MCF 10A (cell line): ENCODE measurements at regions not wholly inside any gene's neighbourhood (a gene's known extent, or its start where the extent isn't known, plus 50 kb on each side); places are given as distances from the start of the nearest gene placed in this dataset.

Experiments
- BruUV-seq: library from RNA; stranded (reverse); fragments of 400-500 nt; replicated peaks from 2 replicates; lab custom pipeline; 2021; lab: Mats Ljungman, UMichigan
- CTCF ChIA-PET: fragments of 300-600 bp; sonication (Branson Sonifier 250); formaldehyde crosslinking; extraction: SDS; loops from one replicate; lab custom pipeline; 2021; ENCODE audit warnings: antibody characterized with exemption, inconsistent platforms; lab: Yijun Ruan, JAX
- POLR2A ChIA-PET: fragments of 300-600, 350-650 bp; sonication (Branson Sonifier 250); formaldehyde crosslinking; extraction: SDS; loops from one replicate; lab custom pipeline; 2020; ENCODE audit warnings: antibody characterized with exemption, inconsistent platforms; lab: Yijun Ruan, JAX
- DNase-seq: peaks from one replicate; pipeline ENCODE4 v3.0.0-alpha.2; 2018; ENCODE audit not compliant: unreplicated experiment
- H3K27ac Mint-ChIP-seq: one replicate; pipeline ENCODE4 v1.8.0; 2022; ENCODE audit warnings: mild to moderate bottlenecking, low read depth, mixed read lengths; ENCODE audit not compliant: unreplicated experiment
- H3K27me3 Mint-ChIP-seq: one replicate; pipeline ENCODE4 v1.8.0; 2022; ENCODE audit warnings: mixed read lengths; ENCODE audit not compliant: insufficient read depth, unreplicated experiment
- H3K36me3 Mint-ChIP-seq: one replicate; pipeline ENCODE4 v1.8.0; 2022; ENCODE audit warnings: mild to moderate bottlenecking, moderate library complexity, mixed read lengths; ENCODE audit not compliant: insufficient read depth, unreplicated experiment
- H3K4me1 Mint-ChIP-seq: one replicate; pipeline ENCODE4 v1.8.0; 2022; ENCODE audit warnings: mixed read lengths; ENCODE audit not compliant: insufficient read depth, unreplicated experiment
- H3K4me3 Mint-ChIP-seq: one replicate; pipeline ENCODE4 v1.8.0; 2022; ENCODE audit warnings: mild to moderate bottlenecking, moderate library complexity, mixed read lengths; ENCODE audit not compliant: unreplicated experiment
- H3K9me3 Mint-ChIP-seq: one replicate; pipeline ENCODE4 v1.8.0; 2022; ENCODE audit warnings: mixed read lengths; ENCODE audit not compliant: unreplicated experiment
- intact Hi-C: fragments of 100-400 bp; cut with micrococcal nuclease; formaldehyde crosslinking; loops from 2 replicates; pipeline ENCODE4 v1.14.1; 2022
- TF ChIP-seq, protein P1 (sequence below): fragments of 200-600 bp; IDR thresholded peaks from one replicate; pipeline ENCODE4 v1.8.0; 2022; ENCODE audit warnings: antibody characterized with exemption, mild to moderate bottlenecking; ENCODE audit not compliant: unreplicated experiment

DNA sequence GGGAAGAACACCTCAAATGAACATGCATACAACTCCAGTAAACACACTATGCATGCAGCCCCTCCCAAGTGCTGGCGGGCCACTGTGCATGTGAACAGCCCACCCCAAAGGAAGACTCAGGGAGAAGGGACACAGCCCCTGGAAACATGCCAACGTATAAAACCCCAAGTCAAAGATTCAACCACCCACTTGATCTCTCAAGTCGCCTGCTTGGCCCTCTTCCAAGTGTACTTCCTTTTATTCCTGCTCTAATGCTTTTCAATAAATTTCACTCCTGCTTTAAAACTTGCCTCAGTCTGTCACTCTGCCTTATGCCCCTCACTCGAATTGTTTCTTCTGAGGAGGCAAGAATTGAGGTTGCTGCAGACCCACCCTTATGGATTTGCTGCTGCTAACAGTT, 139.1 kb downstream of the C1D start:
- intact Hi-C loops, result no loop called here
- Mint-ChIP-seq H3K36me3 (no peaks in the 10 kb centered on the region), H3K27me3 (no peaks in the 10 kb centered on the region), H3K9me3 (no peaks in the 10 kb centered on the region), H3K4me1 (peaks cover 12% of the 10 kb centered on the region), H3K27ac (no peak overlapping the region), H3K4me3 (no peak overlapping the region)
- TF ChIP-seq, protein P1, sequence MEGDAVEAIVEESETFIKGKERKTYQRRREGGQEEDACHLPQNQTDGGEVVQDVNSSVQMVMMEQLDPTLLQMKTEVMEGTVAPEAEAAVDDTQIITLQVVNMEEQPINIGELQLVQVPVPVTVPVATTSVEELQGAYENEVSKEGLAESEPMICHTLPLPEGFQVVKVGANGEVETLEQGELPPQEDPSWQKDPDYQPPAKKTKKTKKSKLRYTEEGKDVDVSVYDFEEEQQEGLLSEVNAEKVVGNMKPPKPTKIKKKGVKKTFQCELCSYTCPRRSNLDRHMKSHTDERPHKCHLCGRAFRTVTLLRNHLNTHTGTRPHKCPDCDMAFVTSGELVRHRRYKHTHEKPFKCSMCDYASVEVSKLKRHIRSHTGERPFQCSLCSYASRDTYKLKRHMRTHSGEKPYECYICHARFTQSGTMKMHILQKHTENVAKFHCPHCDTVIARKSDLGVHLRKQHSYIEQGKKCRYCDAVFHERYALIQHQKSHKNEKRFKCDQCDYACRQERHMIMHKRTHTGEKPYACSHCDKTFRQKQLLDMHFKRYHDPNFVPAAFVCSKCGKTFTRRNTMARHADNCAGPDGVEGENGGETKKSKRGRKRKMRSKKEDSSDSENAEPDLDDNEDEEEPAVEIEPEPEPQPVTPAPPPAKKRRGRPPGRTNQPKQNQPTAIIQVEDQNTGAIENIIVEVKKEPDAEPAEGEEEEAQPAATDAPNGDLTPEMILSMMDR, result no peak
- BruUV-seq, result no TSS peak
- CTCF ChIA-PET, result no interaction called here
- POLR2A ChIA-PET, result interaction anchor here (0.6 kb wide), 1 partner anchor 22 kb away, joined by 3 read pairs; no protein-coding TSS in a partner anchor
- DNase-seq, result peak; percentile 14

GRCh38 chr2:67927501-67927900, 135.3 kb downstream of the C1D start:
- intact Hi-C loops, result no loop called here
- no peak overlapping the region for H3K4me3 Mint-ChIP-seq
- TF ChIP-seq, protein P1, result no peak
- H3K4me1 Mint-ChIP-seq, result peaks cover 6% of the 10 kb centered on the region
- ChIA-PET POLR2A (interaction anchor here (1.4 to 1.5 kb wide), 2 partner anchors 8 to 11 kb away, joined by 3 to 5 read pairs; no protein-coding TSS in a partner anchor), CTCF (interaction anchor here (0.7 kb wide), 1 partner anchor 84 kb away, joined by 3 read pairs; no protein-coding TSS in a partner anchor)
- no TSS peak for BruUV-seq
- H3K9me3 Mint-ChIP-seq, result no peaks in the 10 kb centered on the region
- no peak for DNase-seq
- H3K36me3 Mint-ChIP-seq, result no peaks in the 10 kb centered on the region
- H3K27me3 Mint-ChIP-seq, result no peaks in the 10 kb centered on the region
- H3K27ac Mint-ChIP-seq, result no peak overlapping the region

DNA sequence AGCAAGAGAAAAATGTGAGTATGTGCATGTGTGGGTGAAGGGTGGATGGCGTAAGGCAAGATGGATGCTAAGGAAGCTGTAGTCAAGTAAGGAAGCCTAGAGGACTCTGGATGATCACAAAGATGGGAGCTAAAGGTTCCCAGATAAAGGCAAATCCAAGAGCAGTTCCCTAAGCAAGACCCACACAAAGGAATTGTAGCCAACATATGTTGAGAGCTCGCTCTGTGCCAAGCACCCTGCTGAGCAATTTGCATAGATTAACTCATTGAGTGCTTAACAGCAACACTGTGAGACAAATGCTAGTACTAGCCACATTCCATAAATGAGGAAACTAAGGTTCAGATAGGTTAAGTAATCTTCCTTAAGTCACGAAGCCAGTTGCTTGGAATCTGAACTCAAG, 132.6 kb downstream of the C1D start:
- no peak overlapping the region for H3K4me3 Mint-ChIP-seq
- ChIA-PET CTCF (no interaction called here), POLR2A (interaction anchor here (1.0 to 2.0 kb wide), 4 partner anchors 11 to 38 kb away, joined by 3 to 11 read pairs (median 4); no protein-coding TSS in a partner anchor)
- no peaks in the 10 kb centered on the region for H3K27me3 Mint-ChIP-seq
- TF ChIP-seq, protein P1, result no peak
- intact Hi-C loops, result no loop called here
- no peak overlapping the region for H3K27ac Mint-ChIP-seq
- no TSS peak for BruUV-seq
- DNase-seq, result no peak
- no peaks in the 10 kb centered on the region for H3K36me3 Mint-ChIP-seq
- no peaks in the 10 kb centered on the region for H3K9me3 Mint-ChIP-seq
- no peaks in the 10 kb centered on the region for H3K4me1 Mint-ChIP-seq

- ChIA-PET POLR2A (interaction anchor here (0.5 to 4.1 kb wide), 8 partner anchors 11 to 107 kb away, joined by 3 to 37 read pairs (median 3); no protein-coding TSS in a partner anchor), CTCF (interaction anchor here (1.1 kb wide), 1 partner anchor 91 kb away, joined by 3 read pairs; no protein-coding TSS in a partner anchor)
- no peaks in the 10 kb centered on the region for H3K9me3 Mint-ChIP-seq
- H3K36me3 Mint-ChIP-seq, result no peaks in the 10 kb centered on the region
- no peaks in the 10 kb centered on the region for H3K27me3 Mint-ChIP-seq
- intact Hi-C loops, result no loop called here
- H3K27ac Mint-ChIP-seq, result peak overlapping the region; percentile 96
- peaks cover 21% of the 10 kb centered on the region for H3K4me1 Mint-ChIP-seq
- no TSS peak for BruUV-seq
- TF ChIP-seq, protein P1, result no peak
- DNase-seq, result no peak
- no peak overlapping the region for H3K4me3 Mint-ChIP-seq
Measured at GRCh38 chr2:67936969-67937368, 125.8 kb downstream of the C1D start.
